ENCODE measurements at regions not wholly inside any gene's neighbourhood (a gene's known extent, or its start where the extent isn't known, plus 50 kb on each side); places are given as distances from the start of the nearest gene placed in this dataset.
"Not testable (repeated sequence)": the region's sequence is repeated elsewhere in the genome, so short reads cannot be mapped to it uniquely, and the experiment has no call there.

GRCh38 chr1:220942278-220942677, 63.0 kb downstream of the HLX start:
- TF ChIP-seq, protein P1, sequence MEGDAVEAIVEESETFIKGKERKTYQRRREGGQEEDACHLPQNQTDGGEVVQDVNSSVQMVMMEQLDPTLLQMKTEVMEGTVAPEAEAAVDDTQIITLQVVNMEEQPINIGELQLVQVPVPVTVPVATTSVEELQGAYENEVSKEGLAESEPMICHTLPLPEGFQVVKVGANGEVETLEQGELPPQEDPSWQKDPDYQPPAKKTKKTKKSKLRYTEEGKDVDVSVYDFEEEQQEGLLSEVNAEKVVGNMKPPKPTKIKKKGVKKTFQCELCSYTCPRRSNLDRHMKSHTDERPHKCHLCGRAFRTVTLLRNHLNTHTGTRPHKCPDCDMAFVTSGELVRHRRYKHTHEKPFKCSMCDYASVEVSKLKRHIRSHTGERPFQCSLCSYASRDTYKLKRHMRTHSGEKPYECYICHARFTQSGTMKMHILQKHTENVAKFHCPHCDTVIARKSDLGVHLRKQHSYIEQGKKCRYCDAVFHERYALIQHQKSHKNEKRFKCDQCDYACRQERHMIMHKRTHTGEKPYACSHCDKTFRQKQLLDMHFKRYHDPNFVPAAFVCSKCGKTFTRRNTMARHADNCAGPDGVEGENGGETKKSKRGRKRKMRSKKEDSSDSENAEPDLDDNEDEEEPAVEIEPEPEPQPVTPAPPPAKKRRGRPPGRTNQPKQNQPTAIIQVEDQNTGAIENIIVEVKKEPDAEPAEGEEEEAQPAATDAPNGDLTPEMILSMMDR (IDR thresholded peaks at IDR 0.05; ENCODE audit: low read depth, low read length), result no peak
- no peak overlapping the region for H3K4me3 ChIP-seq (ENCODE audit: low read depth, low read length)

DNA sequence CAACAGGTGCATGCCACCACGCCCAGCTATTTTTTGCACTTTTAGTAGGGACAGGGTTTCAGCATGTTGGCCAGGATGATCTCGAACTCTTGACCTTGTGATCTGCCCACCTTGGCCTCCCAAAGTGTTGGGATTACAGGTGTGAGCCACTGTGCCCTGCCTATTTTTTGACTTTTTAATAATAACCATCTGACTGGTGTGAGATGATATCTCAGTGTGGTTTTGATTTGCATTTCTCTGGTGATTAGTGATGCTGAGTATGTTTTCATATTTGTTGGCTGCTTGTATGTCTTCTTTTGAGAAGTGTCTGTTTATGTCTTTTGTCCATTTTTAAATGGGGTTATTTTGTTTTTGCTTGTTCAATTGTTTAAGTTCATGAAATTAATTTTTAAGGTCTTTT, 63.7 kb downstream of the HLX start:
- not testable (repeated sequence) for H3K4me3 ChIP-seq (ENCODE audit: low read depth, low read length)

DNA sequence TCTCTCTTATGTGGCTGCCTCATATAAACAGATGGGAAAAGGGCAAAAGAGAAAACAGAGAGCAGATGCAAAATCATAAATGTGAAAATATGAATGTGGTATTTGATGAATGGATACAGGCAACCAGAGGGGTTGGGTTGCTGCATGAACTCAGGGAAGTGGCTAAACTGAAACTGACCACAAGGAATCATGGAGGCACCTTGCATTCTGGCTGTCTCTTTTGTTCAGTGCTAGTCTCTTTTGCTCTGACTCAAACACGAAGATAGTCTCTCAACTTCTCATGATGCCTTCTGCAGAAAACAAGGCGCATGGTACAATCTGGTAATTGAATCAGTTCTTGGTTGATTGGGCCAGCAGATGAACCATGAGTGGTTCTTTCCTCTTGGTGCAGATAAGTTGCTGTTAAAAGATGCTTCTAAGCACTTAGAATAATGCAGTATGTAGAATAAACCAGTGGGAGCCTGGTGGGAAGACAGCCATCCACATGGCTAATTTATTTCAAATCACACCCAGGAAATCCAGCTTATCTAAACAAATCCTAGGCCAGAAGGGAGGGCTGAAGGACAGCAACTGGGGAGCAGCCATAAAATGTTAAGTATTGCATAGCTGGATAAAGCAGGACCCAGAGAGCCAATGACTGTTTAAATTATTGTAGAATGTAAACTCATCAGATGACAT, 64.2 kb downstream of the HLX start:
- H3K4me3 ChIP-seq (ENCODE audit: low read depth, low read length), result no peak overlapping the region
- TF ChIP-seq, protein P1 (IDR thresholded peaks at IDR 0.05; ENCODE audit: low read depth, low read length), result no peak

DNA sequence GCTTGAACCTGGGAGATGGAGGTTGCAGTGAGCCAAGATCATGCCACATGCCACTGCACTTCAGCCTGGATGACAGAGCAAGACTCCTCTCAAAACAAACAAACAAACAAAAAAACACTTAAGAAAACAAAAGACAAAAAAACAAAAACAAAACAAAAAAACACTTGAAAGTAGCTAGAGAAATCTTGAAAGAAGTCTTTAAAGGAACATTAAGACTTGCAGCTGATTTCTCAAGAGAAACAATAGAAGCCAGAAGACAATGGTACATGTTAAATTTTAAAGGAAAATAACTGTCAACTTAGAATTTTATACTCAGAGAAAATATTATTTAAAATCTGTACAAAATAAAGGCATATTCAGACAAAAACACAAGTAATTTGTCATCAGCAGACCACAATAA, 71.3 kb downstream of the HLX start:
- no peak overlapping the region for H3K4me3 ChIP-seq (ENCODE audit: low read depth, low read length)
- TF ChIP-seq, protein P1 (IDR thresholded peaks at IDR 0.05; ENCODE audit: low read depth, low read length), result no peak

GRCh38 chr1:220952961-220953643, 73.9 kb downstream of the HLX start:
- TF ChIP-seq, protein P1 (IDR thresholded peaks at IDR 0.05; ENCODE audit: low read depth, low read length), result no peak
- no peak overlapping the region for H3K4me3 ChIP-seq (ENCODE audit: low read depth, low read length)

DNA sequence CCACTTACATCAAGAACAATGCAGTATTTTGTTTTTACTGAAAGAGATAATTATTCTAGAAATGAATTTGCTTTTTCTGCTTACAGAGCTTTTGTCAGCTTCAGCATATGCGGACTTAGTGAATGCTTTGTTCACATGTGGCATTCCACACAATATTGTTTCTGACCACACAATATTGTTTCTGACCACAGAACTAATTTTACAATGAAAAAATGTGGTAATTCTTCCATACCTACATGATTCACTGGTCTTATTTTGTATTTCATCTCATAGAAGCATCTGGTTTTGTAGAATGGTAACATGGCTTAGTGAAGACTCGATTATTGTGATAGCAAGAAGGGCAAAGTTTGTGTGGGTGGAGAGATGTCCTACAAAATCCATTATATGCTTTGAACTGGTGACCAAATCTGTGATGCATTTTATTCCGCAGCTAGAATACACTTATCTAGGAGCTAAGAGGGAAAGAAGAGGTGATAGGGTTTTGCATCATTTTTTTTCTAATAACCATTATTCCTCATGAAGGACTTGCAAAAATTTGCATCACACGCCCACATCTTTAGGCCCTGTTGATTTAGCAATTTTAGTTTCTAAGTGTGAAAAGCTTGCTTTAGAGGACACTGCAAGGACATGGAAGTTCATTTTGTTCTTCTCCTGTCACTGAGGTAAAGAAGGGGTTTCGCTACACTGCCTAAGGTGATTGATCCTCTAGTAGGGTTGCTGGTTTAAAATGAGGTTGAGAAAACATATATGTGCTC, 75.3 kb downstream of the HLX start:
- no peak overlapping the region for H3K4me3 ChIP-seq (ENCODE audit: low read depth, low read length)
- TF ChIP-seq, protein P1 (IDR thresholded peaks at IDR 0.05; ENCODE audit: low read depth, low read length), result no peak

GRCh38 chr1:220955116-220955515, 75.9 kb downstream of the HLX start:
- H3K4me3 ChIP-seq (ENCODE audit: low read depth, low read length), result no peak overlapping the region
- TF ChIP-seq, protein P1 (IDR thresholded peaks at IDR 0.05; ENCODE audit: low read depth, low read length), result no peak
